SK-N-SH treated with all-trans-retinoic acid at 6 μM for 48 hours (cell line): ENCODE measurements at regions not wholly inside any gene's neighbourhood (a gene's known extent, or its start where the extent isn't known, plus 50 kb on each side); places are given as distances from the start of the nearest gene placed in this dataset.

Experiments used
- ISL1 ChIP-seq: fragments of 250-450 bp; sonication (Bioruptor Pico); IDR thresholded peaks from 2 replicates; pipeline ENCODE4 v2.1.2; 2022; ENCODE audit warnings: mild to moderate bottlenecking, moderate library complexity
- OSR1 ChIP-seq: fragments of 250-450 bp; sonication (Bioruptor Pico); IDR thresholded peaks from 2 replicates; pipeline ENCODE4 v1.8.0; 2022; ENCODE audit warnings: moderate library complexity, mild to moderate bottlenecking, inconsistent platforms
- POU6F1 ChIP-seq: fragments of 250-450 bp; sonication (Bioruptor Pico); IDR thresholded peaks from 2 replicates; pipeline ENCODE4 v1.8.0; 2021; ENCODE audit warnings: low read depth, mild to moderate bottlenecking, moderate library complexity, borderline replicate concordance
- TOX ChIP-seq: fragments of 250-450 bp; sonication (Bioruptor Pico); IDR thresholded peaks from 2 replicates; pipeline ENCODE4 v1.8.0; 2021; ENCODE audit warnings: mild to moderate bottlenecking, moderate library complexity, borderline replicate concordance
- ZFP30 ChIP-seq: fragments of 450-650 bp; formaldehyde crosslinking; IDR thresholded peaks from 2 replicates; pipeline ENCODE4 v1.5.0; 2022; ENCODE audit warnings: mild to moderate bottlenecking, moderate library complexity

- TF ChIP-seq POU6F1 (CRISPR knock-in tag) (no peak), ISL1 (no peak), TOX (CRISPR knock-in tag) (no peak), OSR1 (no peak), ZFP30 (no peak)
Observed at GRCh38 chr9:727767-728166, 113.7 kb upstream of the DMRT1 start.
